Dedifferentiated amniotic fluid mesenchymal stem cell (primary cell): ENCODE measurements at regions not wholly inside any gene's neighbourhood (a gene's known extent, or its start where the extent isn't known, plus 50 kb on each side); places are given as distances from the start of the nearest gene placed in this dataset.

Source experiments
- DNase-seq: peaks from one replicate; pipeline ENCODE4 v3.0.0-alpha.2; 2016; ENCODE audit errors: extremely low spot score

DNA sequence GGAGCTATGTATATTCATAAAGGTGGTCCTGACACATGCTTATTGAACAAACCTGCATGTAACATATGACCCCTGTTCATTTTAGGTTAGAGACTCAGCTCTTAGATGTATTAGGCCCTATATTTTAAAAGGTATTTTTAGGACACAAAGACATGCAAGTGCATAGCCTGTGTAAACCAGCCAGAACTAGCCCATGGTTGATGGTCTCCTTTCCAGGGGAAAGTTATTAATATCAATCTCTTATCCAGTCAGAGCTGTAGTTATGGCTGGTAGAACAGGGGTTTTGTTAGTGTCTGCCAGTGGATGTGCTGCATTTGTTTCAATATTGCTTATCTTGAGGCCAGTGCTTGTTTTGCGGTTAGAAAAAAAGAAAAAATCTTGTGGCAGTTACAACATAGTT is 488.6 kb downstream of the KCTD8 start:
- DNase-seq: no peak

- no peak for DNase-seq
These were observed 480.6 kb downstream of the KCTD8 start for GRCh38 chr4:43968011-43968410.

DNA sequence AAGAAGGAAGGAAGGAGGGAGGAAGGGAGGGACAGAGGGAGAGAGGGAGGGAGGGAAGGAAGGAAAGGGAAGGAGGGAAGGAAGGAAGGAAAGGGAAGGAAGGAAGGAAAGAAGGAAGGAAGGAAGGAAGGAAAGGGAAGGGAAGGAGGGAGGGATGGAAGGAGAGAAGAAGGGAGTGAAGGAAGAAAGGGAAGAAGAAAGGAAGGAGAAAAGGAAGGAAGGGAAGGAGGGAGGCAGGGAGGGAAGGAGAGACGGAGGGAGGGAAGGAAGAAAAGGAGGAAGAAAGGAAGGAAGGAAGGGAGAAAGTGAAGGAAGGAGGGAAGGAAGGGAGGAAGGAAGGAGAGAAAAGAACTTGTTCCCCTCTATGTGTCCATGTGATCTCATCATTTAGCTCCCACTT is 465.0 kb downstream of the KCTD8 start:
- no peak for DNase-seq

DNA sequence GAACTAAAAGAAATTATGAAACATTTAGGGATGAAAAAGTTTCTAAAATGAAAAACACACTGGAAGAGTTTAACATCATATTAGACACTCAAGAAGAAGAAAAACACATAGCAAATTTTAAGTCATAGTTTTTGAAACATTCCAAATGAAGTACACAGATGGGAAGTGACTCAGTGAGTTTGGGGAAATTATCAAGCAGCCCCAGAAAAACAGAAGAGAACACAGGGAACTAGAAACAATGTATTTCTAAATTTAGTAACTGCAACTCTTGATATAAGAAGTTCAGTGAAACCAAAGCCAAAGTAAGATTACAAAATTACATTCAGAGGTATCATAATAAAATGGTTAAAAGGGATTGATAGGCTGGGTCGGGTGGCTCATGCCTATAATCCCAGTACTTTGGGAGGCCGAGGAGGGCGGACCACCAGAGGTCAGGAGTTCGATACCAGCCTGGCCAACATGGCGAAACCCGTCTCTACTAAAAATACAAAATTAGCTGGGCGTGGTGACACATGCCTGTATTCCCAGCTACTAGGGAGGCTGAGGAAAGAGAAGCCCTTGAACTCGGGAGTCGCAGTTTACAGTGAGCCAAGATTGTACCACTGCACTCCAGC is 461.2 kb downstream of the KCTD8 start:
- DNase-seq: no peak

DNA sequence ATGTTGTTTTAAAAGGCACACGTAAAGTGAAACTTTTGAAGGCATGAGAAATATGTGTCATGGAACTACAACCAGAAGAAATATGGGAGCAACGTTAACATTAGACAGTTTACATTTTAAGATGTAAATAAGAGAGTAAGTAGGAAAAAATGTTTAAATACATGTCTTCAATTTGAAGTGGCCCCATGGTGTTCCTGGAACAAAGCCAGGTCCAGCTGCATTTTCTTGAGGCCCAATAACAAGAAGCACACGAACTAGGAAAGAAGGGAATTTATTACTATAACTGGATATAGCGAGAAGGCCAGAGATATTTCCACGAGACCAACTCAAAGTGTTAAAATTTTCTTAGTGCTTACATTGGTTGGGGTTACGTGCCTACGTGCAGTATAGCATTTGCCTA is 458.1 kb downstream of the KCTD8 start:
- DNase-seq: no peak

DNA sequence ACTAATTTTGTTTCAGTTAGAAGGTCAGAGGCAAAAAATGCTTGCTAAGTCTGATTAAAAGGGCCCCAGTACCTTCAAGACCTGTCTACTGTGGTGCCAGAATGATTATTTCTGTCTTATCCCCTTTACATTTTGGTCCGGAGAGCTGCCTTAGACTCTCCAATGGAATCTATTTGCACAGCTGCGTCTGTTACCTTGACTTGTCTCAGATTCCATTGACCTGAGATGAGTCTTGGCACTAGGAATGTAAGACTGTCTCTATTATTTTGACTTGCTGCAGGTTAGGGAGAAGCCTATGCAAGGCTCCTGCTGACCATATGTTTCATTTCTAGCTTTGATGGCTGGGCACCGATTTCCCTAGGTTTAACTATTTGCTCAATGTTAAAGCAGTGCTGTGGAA is 457.6 kb downstream of the KCTD8 start:
- no peak for DNase-seq

- no peak for DNase-seq
These were observed 456.1 kb downstream of the KCTD8 start for GRCh38 chr4:43992552-43992951.

DNA sequence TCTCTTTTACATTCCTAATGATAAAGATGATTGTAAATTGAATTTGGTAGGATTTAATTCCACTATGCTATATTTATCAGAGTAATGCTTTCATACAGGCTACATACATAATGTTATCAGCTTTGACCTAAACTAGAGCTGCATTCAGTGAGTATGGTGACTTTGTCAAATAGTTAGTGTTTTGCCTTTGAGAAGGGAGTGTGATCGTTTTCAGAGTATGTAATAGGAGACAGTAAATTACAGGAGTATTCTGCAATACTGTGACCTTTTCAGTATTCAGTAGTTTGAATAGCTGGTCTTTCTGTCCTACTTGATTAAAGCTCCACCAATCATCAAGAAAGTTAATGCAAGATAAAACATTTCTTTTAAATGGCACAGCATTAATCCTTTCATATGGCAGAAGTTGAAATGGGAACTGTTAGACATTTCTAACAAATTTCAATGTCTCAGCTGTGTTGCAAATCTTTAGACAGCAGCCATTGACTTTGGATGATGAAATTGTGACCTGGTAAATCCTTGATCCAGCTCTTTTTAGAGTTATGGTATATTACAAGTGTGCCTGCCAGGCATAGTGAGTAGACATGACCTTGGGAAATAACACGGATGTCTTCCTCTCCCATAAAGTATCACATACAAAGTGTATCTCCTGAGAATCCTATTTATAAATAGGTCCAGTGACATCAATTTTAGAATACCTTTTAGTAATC is 455.3 kb downstream of the KCTD8 start:
- no peak for DNase-seq

DNA sequence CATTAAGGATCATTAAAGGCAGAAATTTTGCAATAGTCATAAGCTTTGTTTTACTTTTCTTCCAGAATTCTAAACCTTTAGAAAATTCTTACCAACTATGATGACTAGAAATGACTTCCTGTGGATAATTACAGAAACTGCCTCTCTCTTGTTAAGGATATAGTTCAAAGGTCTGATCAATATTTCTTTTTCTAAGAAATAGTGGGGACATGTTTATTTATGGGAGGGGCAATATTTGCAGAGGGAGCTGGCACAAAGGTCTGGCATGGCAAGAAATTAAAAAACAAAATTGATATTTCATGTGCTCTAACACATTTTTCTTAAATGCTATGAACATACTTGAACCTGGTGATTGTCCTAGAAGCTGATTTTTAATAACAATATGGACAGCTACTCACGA is 448.9 kb downstream of the KCTD8 start:
- no peak for DNase-seq

- DNase-seq: no peak
These were observed 446.2 kb downstream of the KCTD8 start for GRCh38 chr4:44002368-44002767.

DNA sequence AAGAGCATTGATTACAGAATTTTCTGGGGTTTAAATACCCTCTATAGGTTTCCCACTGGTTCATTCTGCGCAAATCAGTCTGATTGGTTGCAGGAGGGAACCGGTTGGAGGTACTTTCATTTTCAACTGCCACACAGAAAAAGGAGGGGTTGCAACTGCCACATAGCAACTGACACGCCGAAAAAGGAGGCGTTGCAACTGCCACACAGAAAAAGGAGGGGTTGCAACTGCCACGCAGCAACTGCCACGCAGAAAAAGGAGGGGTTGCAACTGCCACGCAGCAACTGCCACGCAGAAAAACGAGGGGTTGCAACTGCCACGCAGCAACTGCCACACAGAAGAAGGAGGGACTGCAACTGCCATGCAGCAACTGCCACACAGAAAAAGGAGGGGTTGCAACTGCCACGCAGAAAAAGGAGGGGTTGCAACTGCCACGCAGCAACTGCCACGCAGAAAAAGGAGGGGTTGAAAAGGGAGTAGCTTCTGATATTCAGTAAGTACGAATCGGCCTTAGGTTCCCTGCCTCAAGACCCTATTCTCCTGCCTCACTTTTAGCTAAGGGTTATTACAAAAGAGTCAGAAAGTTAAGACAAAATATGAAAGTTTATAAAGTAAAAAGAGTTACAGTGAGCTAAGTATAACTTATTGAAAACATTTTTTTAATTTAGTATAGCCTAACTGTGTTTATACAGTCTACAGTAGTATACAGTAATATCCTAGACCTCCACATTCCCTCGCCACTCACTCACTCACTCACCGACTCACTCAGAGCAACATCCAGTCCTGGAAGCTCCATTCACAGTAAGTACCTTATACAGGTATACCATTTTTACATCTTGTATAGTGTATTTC is 431.8 kb downstream of the KCTD8 start:
- no peak for DNase-seq

GRCh38 chr4:44017422-44017739 is 431.2 kb downstream of the KCTD8 start:
- no peak for DNase-seq

GRCh38 chr4:44019721-44020120 is 428.9 kb downstream of the KCTD8 start:
- no peak for DNase-seq

GRCh38 chr4:44025376-44026020 is 423.1 kb downstream of the KCTD8 start:
- no peak for DNase-seq

DNA sequence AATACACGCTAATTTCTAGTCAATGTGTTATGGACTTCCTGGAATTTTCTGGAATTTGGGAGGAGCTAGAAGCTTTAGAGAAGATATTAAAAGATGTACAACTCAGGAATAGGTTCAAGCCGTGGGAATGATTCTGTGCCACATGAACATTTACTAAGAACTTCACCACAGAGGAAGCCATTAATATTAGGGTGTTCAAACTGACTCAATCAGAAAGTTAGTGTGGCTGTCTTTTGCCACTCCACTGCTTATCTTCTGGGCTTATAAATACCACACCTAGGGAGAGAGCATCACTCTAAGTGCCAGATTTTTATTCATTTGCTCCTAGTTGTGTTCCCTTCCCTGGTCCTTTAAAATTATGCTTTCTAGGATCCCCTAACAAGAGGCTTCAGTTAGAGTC is 409.8 kb downstream of the KCTD8 start:
- DNase-seq: no peak

- no peak for DNase-seq
These were observed 402.1 kb downstream of the KCTD8 start for GRCh38 chr4:44046491-44046890.

DNA sequence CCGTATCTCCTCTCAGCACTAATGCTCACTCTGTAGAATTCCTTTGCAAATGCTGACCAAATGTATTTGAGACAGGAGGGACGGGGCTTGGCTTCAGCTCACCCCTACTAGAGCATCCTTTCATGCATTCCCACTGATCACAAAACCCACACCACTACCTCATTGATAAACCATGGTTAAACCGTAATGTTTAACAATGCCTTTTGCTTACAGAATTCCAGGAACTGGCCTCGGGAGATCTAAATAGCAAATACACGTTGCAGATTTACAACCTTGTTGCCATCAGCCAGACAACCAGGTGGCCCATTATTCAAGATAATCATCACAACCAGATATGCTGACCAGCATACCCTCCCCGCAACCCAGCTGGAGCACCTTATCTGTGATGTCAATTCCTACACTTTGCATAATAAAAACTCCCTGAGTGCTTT is 391.9 kb downstream of the KCTD8 start:
- DNase-seq: no peak

DNA sequence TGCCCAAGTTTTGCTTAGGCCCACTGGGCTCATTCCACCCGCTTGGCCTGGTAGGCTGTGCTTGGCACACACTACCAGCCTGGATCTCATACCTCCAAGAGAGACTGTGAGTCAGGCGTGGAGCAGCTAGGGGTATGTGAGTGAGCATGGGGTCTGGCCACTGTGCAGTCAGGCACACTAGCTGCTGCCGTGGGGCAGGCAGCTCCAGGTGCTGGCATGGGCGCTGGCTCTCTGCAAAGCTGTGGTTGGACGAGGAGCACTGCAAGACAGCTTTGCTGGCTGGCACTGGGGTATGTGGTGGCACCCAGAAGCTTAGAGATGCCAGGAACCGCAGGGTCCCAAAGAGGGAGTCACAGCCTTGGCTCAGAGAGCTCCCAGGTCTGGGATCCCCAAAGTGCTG is 377.8 kb downstream of the KCTD8 start:
- no peak for DNase-seq

DNA sequence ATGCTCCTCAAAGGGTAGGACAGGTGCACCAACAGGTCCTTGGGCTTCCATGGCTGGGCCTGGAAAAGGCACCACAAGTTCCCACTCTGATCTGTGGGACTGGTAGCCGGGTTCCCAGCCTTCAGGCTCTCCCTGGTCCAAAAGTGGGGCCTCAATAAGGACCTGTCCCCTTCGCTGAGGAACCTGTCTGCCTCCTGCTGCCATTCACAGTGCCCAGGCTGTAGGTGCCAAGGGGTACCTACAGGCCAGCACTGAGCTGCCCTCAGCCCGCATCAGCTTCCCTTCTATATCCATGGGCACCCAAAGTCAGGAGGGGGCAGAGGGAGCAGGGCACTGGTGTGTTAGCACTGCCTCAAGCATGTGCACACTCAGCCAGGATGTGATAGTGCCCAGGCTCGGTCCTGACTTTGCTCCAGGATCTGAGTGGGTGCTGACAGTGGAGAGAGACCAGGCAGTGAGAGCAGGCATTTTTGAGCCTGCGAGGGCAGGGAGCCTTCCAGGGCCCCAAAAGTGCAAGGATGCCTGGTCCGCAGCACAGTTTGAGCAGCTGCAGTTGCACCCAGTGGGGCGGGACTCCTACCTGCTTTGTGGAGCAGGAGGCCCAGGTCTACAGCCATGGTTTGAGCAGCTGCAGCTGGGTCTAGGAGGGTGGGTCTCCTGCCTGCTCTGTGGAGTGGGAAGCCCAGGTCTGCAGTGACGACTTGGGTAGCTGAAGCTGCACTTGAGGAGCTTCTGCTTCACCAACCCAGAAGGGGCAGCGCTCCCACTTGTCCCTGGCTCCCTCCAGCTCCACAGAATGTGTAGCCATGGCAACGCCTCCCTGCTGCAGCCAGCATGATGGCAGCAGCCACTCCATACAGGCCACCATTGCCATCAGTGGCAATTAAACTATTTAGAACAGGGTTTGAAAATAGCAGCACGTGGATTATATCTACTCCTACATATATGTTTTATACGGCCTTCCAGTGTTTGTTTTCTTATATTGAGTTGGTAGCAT is 376.4 kb downstream of the KCTD8 start:
- DNase-seq: no peak

GRCh38 chr4:44086753-44087152 is 361.9 kb downstream of the KCTD8 start:
- no peak for DNase-seq

DNA sequence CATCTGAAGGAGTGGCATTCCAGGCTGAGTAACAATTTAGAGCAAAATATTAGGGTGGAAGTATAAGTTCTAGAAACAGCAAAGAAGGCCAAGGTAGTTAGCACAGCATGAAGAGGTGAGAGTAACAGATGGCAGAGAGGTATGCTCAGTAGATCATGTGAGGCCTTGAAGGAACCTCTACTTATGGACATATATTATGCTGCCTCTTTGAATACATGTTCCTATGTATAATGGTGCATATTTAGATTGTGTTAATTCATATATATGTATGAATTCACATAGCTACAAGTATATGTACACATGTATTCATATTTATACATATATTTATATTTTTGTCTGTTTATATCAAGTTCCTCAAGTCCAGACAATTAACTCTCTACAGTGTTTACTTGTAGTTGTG is 355.2 kb downstream of the KCTD8 start:
- no peak for DNase-seq
